ENCODE measurements at regions not wholly inside any gene's neighbourhood (a gene's known extent, or its start where the extent isn't known, plus 50 kb on each side); places are given as distances from the start of the nearest gene placed in this dataset.

DNA sequence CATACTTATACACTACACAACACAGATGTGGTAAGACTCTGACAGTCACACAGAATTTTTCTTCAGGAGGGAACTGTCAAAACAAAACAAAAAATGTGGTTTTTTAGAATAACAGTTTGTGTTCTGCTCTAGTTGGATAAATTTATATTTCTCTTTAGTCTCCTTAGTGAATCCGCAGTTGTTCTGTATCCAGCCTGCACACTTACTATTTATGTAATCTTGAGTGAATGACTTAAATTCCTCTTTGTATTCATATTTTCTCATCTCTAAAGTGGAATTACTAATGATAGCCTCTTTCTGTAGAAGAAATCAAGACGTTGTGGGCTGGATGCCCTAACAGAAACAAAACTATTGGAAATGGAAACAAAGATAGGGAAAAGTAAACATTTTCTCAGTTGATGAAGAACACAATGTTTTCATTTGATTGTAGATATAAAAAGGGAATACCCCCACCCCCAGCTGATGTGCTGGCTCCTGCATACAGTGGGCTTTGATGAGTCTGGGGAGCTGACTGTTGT, 375.2 kb downstream of the TRIB2 start:
- DNase-seq (ENCODE audit: low spot score): no peak
- TF ChIP-seq, protein P1, sequence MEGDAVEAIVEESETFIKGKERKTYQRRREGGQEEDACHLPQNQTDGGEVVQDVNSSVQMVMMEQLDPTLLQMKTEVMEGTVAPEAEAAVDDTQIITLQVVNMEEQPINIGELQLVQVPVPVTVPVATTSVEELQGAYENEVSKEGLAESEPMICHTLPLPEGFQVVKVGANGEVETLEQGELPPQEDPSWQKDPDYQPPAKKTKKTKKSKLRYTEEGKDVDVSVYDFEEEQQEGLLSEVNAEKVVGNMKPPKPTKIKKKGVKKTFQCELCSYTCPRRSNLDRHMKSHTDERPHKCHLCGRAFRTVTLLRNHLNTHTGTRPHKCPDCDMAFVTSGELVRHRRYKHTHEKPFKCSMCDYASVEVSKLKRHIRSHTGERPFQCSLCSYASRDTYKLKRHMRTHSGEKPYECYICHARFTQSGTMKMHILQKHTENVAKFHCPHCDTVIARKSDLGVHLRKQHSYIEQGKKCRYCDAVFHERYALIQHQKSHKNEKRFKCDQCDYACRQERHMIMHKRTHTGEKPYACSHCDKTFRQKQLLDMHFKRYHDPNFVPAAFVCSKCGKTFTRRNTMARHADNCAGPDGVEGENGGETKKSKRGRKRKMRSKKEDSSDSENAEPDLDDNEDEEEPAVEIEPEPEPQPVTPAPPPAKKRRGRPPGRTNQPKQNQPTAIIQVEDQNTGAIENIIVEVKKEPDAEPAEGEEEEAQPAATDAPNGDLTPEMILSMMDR (IDR thresholded peaks at IDR 0.05; ENCODE audit: extremely low read depth, missing control alignments): no peak

DNA sequence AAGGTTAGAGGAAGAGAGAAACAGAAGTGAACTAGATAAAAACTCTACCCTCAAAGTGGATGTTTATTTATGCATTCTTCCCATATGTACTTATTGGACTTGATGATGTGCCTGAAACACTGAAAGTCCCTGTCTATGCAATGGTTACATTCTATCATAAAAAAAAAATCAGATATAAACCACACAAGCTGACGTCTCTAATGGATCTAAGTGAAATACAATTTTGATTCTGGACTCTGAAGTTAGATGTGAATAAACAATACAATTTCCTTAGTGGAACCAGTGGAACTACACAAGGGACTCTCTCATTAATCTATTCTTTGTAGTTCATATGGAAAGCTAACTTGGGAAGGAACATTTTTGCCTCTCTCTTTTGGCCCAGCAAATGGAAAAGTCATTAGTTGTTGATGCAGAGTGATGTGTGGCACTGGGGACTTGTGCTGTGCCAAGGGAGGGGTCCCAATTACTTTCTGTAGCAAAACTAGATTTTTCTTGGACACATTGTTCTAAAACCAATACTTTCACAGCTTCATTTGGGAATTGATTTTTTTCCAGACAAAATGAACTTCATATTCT, 376.8 kb downstream of the TRIB2 start:
- DNase-seq (ENCODE audit: low spot score): no peak
- TF ChIP-seq, protein P1 (IDR thresholded peaks at IDR 0.05; ENCODE audit: extremely low read depth, missing control alignments): no peak

DNA sequence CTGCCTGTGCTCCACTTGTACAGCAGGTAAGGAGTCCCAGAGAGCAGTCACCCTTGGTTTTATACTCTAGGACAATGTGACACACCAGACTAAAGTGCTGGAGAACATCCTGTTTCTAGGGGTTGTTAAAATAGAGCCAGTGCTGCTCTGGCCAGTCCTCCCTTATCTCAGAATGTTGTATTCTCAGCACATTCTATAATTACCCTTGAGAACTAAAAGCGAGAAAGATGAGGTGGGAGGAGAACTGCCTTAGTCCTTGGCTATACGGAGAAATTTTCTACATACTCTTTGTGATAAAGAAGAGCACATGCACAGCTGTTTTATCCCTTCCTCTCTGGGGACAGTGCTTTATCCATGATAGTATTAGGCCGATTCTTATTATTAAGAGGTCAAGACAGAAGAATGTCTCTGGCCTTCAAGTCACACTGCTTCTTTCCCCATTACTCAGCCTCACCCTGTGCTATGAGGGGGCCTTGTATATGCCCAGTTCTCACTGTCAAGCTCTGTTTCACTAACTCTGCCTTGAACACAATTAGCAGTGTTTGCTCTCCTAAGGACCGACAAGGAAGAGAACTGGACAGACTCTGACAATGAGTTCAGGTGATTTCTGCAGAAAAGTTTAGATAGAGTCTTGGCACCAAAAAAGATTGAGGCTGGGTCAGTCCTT, 385.8 kb downstream of the TRIB2 start:
- DNase-seq (ENCODE audit: low spot score): no peak
- TF ChIP-seq, protein P1 (IDR thresholded peaks at IDR 0.05; ENCODE audit: extremely low read depth, missing control alignments): no peak

DNA sequence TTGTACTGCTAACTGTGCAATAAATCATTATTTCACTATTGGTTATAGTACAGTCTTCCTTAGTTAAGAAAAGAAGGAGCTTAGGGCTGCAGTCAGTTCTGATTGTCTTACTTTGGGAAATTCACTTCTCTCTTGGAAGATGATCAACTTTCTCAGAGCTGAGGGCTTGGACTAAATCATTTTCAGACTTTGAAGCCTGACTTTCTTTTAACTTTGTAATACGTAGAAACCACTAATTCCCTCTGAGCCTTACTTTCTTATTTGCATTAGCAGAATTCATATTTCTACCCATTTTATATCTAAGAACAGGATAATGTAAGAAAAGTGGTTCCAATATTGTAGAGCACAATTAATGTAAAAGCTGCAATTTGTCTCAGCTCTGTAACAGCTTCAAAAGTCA, 386.4 kb downstream of the TRIB2 start:
- TF ChIP-seq, protein P1 (IDR thresholded peaks at IDR 0.05; ENCODE audit: extremely low read depth, missing control alignments): no peak
- no peak for DNase-seq (ENCODE audit: low spot score)

DNA sequence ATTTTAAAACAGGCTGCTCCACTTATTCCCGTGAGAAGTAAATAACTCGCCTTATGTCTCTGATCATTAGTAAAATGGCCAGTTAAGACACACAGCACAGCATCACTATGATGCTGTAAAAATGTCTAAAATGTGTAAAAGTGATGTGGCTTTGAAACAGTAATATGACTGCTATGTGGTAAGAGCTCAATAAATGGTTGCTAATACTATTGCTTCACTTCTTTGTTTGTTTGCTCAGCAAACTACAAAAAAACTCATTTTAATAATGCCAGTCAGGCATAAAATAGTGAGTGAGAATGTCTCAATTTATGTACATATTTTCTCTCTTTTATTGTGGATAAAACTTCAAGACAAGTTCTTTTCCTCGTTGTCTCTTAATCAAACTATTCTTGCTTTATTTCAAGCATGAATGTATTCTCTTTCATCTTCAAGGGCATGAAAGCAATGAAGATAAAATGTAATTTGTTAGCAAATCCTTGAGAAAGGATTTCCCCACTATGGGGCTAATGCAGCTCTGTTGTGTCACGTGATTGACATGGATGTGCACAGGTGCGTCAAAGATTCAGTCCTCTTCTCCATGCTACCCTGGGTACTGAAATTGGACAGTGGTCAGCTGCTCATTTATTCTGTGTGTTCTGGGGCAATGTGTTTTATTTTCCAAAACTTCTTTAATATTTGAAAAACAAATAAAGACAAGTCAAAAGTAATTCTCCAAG, 387.2 kb downstream of the TRIB2 start:
- TF ChIP-seq, protein P1 (IDR thresholded peaks at IDR 0.05; ENCODE audit: extremely low read depth, missing control alignments): no peak
- DNase-seq (ENCODE audit: low spot score): no peak

DNA sequence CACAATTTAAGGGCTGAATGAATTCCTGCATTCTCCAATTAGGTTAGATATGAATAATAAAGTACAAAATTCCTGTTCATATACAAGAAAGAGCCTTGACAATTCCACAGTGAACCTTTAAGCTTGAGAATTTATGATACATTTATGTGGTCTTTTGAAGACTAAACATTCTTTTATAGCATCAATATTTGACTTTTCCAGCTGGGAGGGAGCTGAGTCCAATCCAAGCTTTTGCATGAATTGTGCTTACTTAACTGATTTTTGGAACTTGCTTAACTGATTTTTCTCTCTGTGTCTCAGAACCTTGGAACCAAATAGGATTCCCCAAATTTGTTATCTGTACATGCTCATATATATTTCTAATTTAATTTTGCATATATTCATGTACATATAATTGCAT, 388.0 kb downstream of the TRIB2 start:
- TF ChIP-seq, protein P1 (IDR thresholded peaks at IDR 0.05; ENCODE audit: extremely low read depth, missing control alignments): no peak
- DNase-seq (ENCODE audit: low spot score): no peak

DNA sequence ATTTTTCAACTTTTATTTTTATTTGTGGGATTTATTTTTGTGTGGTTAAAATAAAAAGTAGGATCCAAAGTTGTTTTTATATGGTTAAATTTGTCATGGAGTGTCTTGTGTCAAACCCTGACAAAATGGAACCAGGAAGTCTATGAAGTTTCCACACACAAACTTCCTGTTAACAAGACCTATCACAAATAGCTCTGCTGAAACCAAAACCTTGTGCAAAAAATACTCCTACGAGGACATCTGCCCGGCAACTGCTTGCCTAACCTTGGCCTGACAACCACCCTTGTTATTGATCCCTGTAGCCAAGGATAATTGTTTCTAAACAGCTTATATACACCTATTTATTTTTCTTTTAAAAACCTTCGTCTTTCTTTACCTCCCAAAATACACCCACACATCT, 389.6 kb downstream of the TRIB2 start:
- DNase-seq (ENCODE audit: low spot score): no peak
- TF ChIP-seq, protein P1 (IDR thresholded peaks at IDR 0.05; ENCODE audit: extremely low read depth, missing control alignments): no peak

Measured in GM20000 (cell line).